GM21786 (cell line): ENCODE measurements at regions not wholly inside any gene's neighbourhood (a gene's known extent, or its start where the extent isn't known, plus 50 kb on each side); places are given as distances from the start of the nearest gene placed in this dataset.

ENCODE experiments used
- ATAC-seq: cut with Tn5 transposase; IDR thresholded peaks from one replicate; pipeline ENCODE4 v1.9.1; 2021; ENCODE audit not compliant: unreplicated experiment

DNA sequence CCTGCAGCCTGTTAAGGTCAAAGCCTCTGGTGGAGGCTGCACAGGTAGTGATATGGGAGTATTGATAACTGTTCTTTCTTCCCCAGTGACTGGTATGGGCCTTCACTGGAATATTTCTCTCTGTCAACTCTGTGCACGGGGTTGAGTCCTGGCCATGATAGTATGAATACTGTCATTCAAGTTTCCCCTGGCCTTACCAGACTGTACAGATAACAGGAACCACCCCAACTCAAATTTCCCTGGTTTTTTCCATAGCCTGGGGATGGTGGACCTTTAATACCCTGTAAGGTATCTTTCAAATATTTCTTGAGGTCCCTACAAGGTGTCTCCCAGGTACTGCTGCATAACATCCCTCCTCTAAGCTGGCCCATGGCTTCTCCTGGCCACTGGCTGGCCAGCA is 51.4 kb upstream of the TNFAIP3 start:
- ATAC-seq: no peak

DNA sequence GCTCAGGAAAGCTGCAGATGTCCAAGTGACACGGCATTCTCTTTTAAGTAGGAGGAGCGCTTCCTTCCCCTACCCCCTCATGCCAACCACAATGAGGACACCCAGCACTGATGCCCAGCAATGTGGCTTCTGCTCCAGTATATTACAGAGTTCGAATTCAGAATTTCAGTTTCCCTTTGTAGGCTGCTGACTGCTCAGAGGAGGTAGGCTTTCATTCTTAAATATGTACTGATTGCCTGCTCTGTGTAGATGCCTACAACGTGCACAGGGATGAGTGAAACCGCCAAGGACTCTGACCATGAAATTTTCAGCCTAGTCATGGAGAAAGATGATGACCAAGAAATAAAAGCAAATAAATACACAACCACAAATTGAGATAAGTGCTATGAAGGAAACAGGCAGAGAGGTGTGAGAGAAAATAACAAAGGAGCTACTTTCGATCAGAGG is 50.9 kb upstream of the TNFAIP3 start:
- no peak for ATAC-seq

DNA sequence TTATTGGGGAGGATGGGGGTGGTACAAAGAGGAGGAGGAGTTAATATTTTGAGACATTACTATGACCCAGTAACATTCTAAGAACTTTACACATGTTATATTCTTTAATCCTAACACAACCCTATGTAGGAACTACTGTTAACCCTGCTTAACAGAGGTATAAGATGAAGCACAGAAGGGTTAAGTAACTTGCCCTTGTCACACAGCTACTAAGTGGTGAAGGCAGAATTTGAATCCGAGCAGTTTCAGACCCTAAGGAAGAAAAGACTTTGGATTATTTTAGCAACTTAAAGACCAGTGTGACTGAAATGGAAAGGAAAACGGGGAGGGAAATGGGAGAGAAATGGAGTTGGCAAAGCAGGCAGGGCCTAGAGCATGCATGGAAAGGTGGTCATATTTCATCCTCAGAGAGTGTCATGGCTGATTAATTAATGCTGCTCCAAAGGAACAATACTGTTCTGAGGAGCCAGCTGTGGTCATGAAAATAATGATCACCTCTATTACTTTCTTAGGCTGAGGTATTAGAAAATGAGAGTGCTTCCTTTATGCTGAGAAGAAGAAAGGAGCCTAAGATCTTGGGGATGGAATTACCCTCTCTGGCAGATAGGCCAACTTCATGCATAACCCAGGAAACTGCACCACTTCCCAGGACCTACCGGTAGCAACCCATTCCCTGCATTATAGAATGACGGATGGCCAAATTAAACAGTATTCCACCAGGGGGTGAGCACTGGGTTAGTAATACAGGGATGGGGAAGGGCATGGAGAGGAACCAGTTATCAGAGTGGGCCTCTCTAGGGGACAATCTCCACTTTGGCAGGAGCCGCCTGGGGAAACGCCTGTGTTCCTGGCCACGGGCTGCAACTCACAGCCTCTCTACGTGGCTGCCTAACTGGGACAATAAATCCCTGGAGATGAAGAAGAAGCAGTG is 50.1 kb upstream of the TNFAIP3 start:
- ATAC-seq: no peak
